ENCODE measurements at regions not wholly inside any gene's neighbourhood (a gene's known extent, or its start where the extent isn't known, plus 50 kb on each side); places are given as distances from the start of the nearest gene placed in this dataset.

DNA sequence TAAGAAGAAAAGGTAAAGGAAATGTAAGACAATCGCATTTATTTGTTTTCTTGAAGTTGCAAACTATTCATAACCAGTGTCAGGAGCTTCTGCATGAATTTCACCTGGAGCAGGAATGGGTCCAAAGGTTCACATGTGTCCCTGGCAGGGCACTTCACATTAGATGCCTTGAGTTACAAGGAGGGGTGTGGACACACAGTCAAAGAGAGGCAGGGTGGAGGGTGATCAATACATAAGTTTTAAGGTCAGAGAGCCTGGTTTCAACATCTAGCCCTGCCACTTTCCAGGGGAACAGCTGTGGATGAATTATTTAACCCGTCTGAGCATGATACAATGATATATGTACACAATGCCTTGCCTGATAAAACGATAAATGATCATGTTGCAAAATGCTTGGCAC, 321.4 kb downstream of the CYP26B1 start:
- H3K4me1 ChIP-seq (replicated peaks), result no peaks in the 10 kb centered on the region
- no peak overlapping the region for H3K27ac ChIP-seq
- no peak overlapping the region for H3K4me3 ChIP-seq
- TF ChIP-seq, protein P1, sequence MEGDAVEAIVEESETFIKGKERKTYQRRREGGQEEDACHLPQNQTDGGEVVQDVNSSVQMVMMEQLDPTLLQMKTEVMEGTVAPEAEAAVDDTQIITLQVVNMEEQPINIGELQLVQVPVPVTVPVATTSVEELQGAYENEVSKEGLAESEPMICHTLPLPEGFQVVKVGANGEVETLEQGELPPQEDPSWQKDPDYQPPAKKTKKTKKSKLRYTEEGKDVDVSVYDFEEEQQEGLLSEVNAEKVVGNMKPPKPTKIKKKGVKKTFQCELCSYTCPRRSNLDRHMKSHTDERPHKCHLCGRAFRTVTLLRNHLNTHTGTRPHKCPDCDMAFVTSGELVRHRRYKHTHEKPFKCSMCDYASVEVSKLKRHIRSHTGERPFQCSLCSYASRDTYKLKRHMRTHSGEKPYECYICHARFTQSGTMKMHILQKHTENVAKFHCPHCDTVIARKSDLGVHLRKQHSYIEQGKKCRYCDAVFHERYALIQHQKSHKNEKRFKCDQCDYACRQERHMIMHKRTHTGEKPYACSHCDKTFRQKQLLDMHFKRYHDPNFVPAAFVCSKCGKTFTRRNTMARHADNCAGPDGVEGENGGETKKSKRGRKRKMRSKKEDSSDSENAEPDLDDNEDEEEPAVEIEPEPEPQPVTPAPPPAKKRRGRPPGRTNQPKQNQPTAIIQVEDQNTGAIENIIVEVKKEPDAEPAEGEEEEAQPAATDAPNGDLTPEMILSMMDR (IDR thresholded peaks at IDR 0.05), result no peak
- TF ChIP-seq POLR2AphosphoS5 (IDR thresholded peaks at IDR 0.05), result no peak
- no peak for TF ChIP-seq POLR2A (IDR thresholded peaks at IDR 0.05)
- H3K9me3 ChIP-seq, result no peaks in the 10 kb centered on the region
- 66% methylated on average over 3 of the region's 3 CpGs for WGBS
- no peaks in the 10 kb centered on the region for H3K36me3 ChIP-seq
- intact Hi-C loops (cut with DNase I), result no loop called here
- no peaks in the 10 kb centered on the region for H3K27me3 ChIP-seq (replicated peaks; ENCODE audit: insufficient read depth)
- no peak for DNase-seq (ENCODE audit: low spot score)

GRCh38 chr2:71824436-71824835, 323.2 kb downstream of the CYP26B1 start:
- H3K4me1 ChIP-seq (replicated peaks), result no peaks in the 10 kb centered on the region
- H3K27ac ChIP-seq, result no peak overlapping the region
- TF ChIP-seq POLR2AphosphoS5 (IDR thresholded peaks at IDR 0.05), result no peak
- TF ChIP-seq, protein P1 (IDR thresholded peaks at IDR 0.05), result no peak
- no peak for TF ChIP-seq POLR2A (IDR thresholded peaks at IDR 0.05)
- intact Hi-C loops (cut with DNase I), result no loop called here
- no peak overlapping the region for H3K4me3 ChIP-seq
- H3K9me3 ChIP-seq, result no peaks in the 10 kb centered on the region
- DNase-seq (ENCODE audit: low spot score), result no peak
- H3K27me3 ChIP-seq (replicated peaks; ENCODE audit: insufficient read depth), result no peaks in the 10 kb centered on the region
- WGBS, result 63% methylated on average over 2 of the region's 2 CpGs
- H3K36me3 ChIP-seq, result no peaks in the 10 kb centered on the region

GRCh38 chr2:71823526-71823925, 324.1 kb downstream of the CYP26B1 start:
- intact Hi-C loops (cut with DNase I), result no loop called here
- H3K9me3 ChIP-seq, result no peaks in the 10 kb centered on the region
- H3K27ac ChIP-seq, result no peak overlapping the region
- no peaks in the 10 kb centered on the region for H3K27me3 ChIP-seq (replicated peaks; ENCODE audit: insufficient read depth)
- no peaks in the 10 kb centered on the region for H3K36me3 ChIP-seq
- H3K4me1 ChIP-seq (replicated peaks), result no peaks in the 10 kb centered on the region
- DNase-seq (ENCODE audit: low spot score), result no peak
- no peak overlapping the region for H3K4me3 ChIP-seq
- no peak for TF ChIP-seq POLR2A (IDR thresholded peaks at IDR 0.05)
- TF ChIP-seq POLR2AphosphoS5 (IDR thresholded peaks at IDR 0.05), result no peak
- TF ChIP-seq, protein P1 (IDR thresholded peaks at IDR 0.05), result no peak

GRCh38 chr2:71822463-71822862, 325.2 kb downstream of the CYP26B1 start:
- no peak for DNase-seq (ENCODE audit: low spot score)
- intact Hi-C loops (cut with DNase I), result no loop called here
- TF ChIP-seq, protein P1 (IDR thresholded peaks at IDR 0.05), result no peak
- TF ChIP-seq POLR2AphosphoS5 (IDR thresholded peaks at IDR 0.05), result no peak
- no peak for TF ChIP-seq POLR2A (IDR thresholded peaks at IDR 0.05)
- Histone ChIP-seq H3K36me3 (no peaks in the 10 kb centered on the region), H3K4me1 (replicated peaks) (no peaks in the 10 kb centered on the region), H3K4me3 (no peak overlapping the region), H3K9me3 (no peaks in the 10 kb centered on the region), H3K27ac (no peak overlapping the region), H3K27me3 (replicated peaks; ENCODE audit: insufficient read depth) (no peaks in the 10 kb centered on the region)

GRCh38 chr2:71821856-71822255, 325.8 kb downstream of the CYP26B1 start:
- Histone ChIP-seq H3K9me3 (no peaks in the 10 kb centered on the region), H3K27me3 (replicated peaks; ENCODE audit: insufficient read depth) (no peaks in the 10 kb centered on the region), H3K4me1 (replicated peaks) (no peaks in the 10 kb centered on the region), H3K36me3 (no peaks in the 10 kb centered on the region), H3K27ac (no peak overlapping the region), H3K4me3 (no peak overlapping the region)
- DNase-seq (ENCODE audit: low spot score), result no peak
- TF ChIP-seq, protein P1 (IDR thresholded peaks at IDR 0.05), result no peak
- no peak for TF ChIP-seq POLR2A (IDR thresholded peaks at IDR 0.05)
- TF ChIP-seq POLR2AphosphoS5 (IDR thresholded peaks at IDR 0.05), result no peak
- intact Hi-C loops (cut with DNase I), result no loop called here

Data from prostate gland (tissue), 2 donors.